ENCODE measurements at regions not wholly inside any gene's neighbourhood (a gene's known extent, or its start where the extent isn't known, plus 50 kb on each side); places are given as distances from the start of the nearest gene placed in this dataset.

- TF ChIP-seq POLR2A (IDR thresholded peaks at IDR 0.05; ENCODE audit: low read length) (no peak), GATA1 (IDR thresholded peaks at IDR 0.05; ENCODE audit: low read depth, low read length) (no peak)
Observed at GRCh38 chr4:57418133-57418532, 307.9 kb upstream of the IGFBP7 start.
